Prostate gland (tissue), 2 donors: ENCODE measurements at regions not wholly inside any gene's neighbourhood (a gene's known extent, or its start where the extent isn't known, plus 50 kb on each side); places are given as distances from the start of the nearest gene placed in this dataset.
A peak's percentile ranks its signal among the peaks of the same experiment; 100 is the strongest.
"Not testable (repeated sequence)": the region's sequence is repeated elsewhere in the genome, so short reads cannot be mapped to it uniquely, and the experiment has no call there.

Source experiments
- DNase-seq: peaks from one replicate; pipeline ENCODE4 v3.0.0-alpha.2; 2019; ENCODE audit warnings: low spot score
- H3K27ac ChIP-seq, 2 donors: fragments of 200-600 bp; sonication (generic); 2 replicates each; pipeline ENCODE4 v1.5.1; 2017 to 2019
- H3K27me3 ChIP-seq: fragments of 200-600 bp; sonication (generic); replicated peaks from 2 replicates; pipeline ENCODE4 v1.5.1; 2019; ENCODE audit not compliant: insufficient read depth
- H3K36me3 ChIP-seq, 2 donors: fragments of 200-600 bp; sonication (generic); 1 replicate in 1 of 2; 2 replicates in 1 of 2; pipeline versions ENCODE4 v1.5.1 to v1.8.1; 2017 to 2019
- H3K4me1 ChIP-seq: fragments of 200-600 bp; sonication (generic); replicated peaks from 2 replicates; pipeline ENCODE4 v1.5.1; 2019
- H3K4me3 ChIP-seq, 2 donors: fragments of 200-600 bp; sonication (generic); 2 replicates each; pipeline ENCODE4 v1.5.1; 2017 to 2019
- H3K9me3 ChIP-seq: fragments of 200-600 bp; sonication (generic); 2 replicates; pipeline ENCODE4 v1.5.1; 2017
- CTCF ChIP-seq, 4 experiments: fragments of 200-600 bp in 2 of 4; fragments of 450-650 bp in 2 of 4; sonication (generic) in 2 of 4; IDR thresholded peaks; 1 replicate in 3 of 4; 2 replicates in 1 of 4; pipeline ENCODE4 v1.5.1; 2016 to 2019; ENCODE audit warnings: antibody characterized with exemption in 4 of 4, mild to moderate bottlenecking in 2 of 4, moderate library complexity in 2 of 4
- POLR2A ChIP-seq: fragments of 450-650 bp; IDR thresholded peaks from one replicate; pipeline ENCODE4 v1.6.1; 2016; ENCODE audit warnings: antibody characterized with exemption, mild to moderate bottlenecking
- POLR2AphosphoS5 ChIP-seq: sonication (generic); formaldehyde crosslinking; IDR thresholded peaks from one replicate; pipeline ENCODE4 v1.6.1; 2017; ENCODE audit warnings: antibody characterized with exemption
- WGBS: methylation state at CpG from one replicate; pipeline ENCODE4 v1.1.5; 2018; 5-methylcytosine and 5-hydroxymethylcytosine counted together
- intact Hi-C: fragments of 100-400 bp; cut with DNase I; formaldehyde crosslinking; loops from one replicate; pipeline ENCODE4 v1.14.2; 2022

- TF ChIP-seq CTCF (IDR thresholded peaks at IDR 0.05) (no peak), POLR2AphosphoS5 (no peak), POLR2A (no peak)
- Histone ChIP-seq H3K27me3 (no peaks in the 10 kb centered on the region), H3K27ac (no peak overlapping the region), H3K4me3 (no peak overlapping the region), H3K36me3 (no peaks in the 10 kb centered on the region), H3K9me3 (no peaks in the 10 kb centered on the region), H3K4me1 (no peaks in the 10 kb centered on the region)
- WGBS, result 92% methylated on average over 1 of the region's 1 CpG
- no peak for DNase-seq
- intact Hi-C loops, result no loop called here
These were observed 1397.0 kb downstream of the UQCRFS1 start for GRCh38 chr19:27815985-27816384.

DNA sequence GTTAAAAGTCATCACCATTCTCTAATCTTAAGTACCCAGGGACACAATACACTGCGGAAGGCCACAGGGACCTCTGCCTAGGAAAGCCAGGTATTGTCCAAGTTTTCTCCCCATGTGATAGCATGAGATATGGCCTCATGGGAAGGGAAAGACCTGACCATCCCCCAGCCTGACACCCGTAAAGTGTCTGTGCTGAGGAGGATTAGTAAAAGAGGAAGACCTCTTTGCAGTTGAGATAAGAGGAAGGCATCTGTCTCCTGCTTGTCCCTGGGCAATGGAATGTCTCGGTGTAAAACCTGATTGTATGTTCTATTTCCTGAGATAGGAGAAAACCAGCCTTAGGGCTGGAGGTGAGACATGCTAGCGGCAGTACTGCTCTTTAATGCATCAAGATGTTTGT, 1398.1 kb downstream of the UQCRFS1 start:
- WGBS, result 70% methylated on average over 4 of the region's 4 CpGs
- H3K27ac ChIP-seq, result not testable (repeated sequence)

DNA sequence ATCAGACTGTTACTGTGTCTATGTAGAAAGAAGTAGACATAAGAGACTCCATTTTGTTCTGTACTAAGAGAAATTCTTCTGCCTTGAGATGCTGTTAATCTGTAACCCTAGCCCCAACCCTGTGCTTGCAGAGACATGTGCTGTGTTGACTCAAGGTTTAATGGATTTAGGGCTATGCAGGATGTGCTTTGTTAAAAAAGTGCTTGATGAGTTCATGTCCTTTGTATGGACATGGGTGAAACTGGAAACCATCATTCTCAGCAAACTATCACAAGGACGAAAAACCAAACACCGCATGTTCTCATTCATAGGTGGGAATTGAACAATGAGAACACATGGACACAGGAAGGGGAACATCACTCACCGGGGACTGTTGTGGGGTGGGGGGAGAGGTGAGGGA, 1398.7 kb downstream of the UQCRFS1 start:
- H3K27me3 ChIP-seq, H3K27ac ChIP-seq, H3K4me1 ChIP-seq, intact Hi-C loops, H3K36me3 ChIP-seq, DNase-seq, H3K9me3 ChIP-seq, H3K4me3 ChIP-seq: not testable (repeated sequence)
- WGBS, result 57% methylated on average over 3 of the region's 3 CpGs

More for the DNA sequence above, 1398.1 kb downstream of the UQCRFS1 start:
- H3K4me1 ChIP-seq, intact Hi-C loops, H3K9me3 ChIP-seq, H3K4me3 ChIP-seq, H3K27me3 ChIP-seq, DNase-seq, H3K36me3 ChIP-seq: not testable (repeated sequence)

GRCh38 chr19:27806471-27807070, 1406.4 kb downstream of the UQCRFS1 start:
- Histone ChIP-seq H3K9me3 (no peaks in the 10 kb centered on the region), H3K27ac (no peak overlapping the region), H3K4me3 (no peak overlapping the region), H3K27me3 (no peaks in the 10 kb centered on the region), H3K36me3 (no peaks in the 10 kb centered on the region), H3K4me1 (no peaks in the 10 kb centered on the region)
- DNase-seq, result no peak
- WGBS, result 78% methylated on average over 17 of the region's 17 CpGs
- TF ChIP-seq POLR2A, result no peak
- no peak for TF ChIP-seq POLR2AphosphoS5
- no peak for TF ChIP-seq CTCF (IDR thresholded peaks at IDR 0.05)
- intact Hi-C loops, result no loop called here

DNA sequence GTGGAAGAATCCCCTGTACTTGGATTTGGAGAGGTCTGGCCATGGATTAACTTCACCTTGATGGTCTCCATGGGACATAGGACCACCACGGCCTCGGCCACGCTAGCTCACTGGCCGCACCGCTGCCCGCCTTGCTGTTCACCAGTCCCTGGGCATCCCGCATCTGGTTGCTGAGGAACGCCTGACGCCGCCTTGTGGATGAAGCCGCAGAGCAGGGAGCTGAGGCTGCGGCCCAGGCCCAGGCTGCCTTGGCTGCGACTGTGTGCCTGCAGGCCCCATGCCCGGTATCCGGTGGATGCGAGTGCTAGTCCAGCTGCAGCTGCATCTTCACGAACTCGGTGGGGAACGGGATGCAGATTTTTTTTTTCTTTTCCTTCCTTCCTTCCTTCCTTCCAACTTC, 1407.1 kb downstream of the UQCRFS1 start:
- Histone ChIP-seq H3K36me3 (no peaks in the 10 kb centered on the region), H3K27me3 (no peaks in the 10 kb centered on the region), H3K27ac (no peak overlapping the region), H3K9me3 (no peaks in the 10 kb centered on the region), H3K4me3 (no peak overlapping the region), H3K4me1 (no peaks in the 10 kb centered on the region)
- no peak for DNase-seq
- TF ChIP-seq CTCF (IDR thresholded peaks at IDR 0.05) (no peak), POLR2A (no peak), POLR2AphosphoS5 (no peak)
- intact Hi-C loops, result no loop called here
- 97% methylated on average over 19 of the region's 19 CpGs for WGBS

- H3K27ac ChIP-seq, H3K9me3 ChIP-seq, intact Hi-C loops, H3K4me3 ChIP-seq, H3K27me3 ChIP-seq, H3K36me3 ChIP-seq, H3K4me1 ChIP-seq, DNase-seq: not testable (repeated sequence)
- TF ChIP-seq CTCF (IDR thresholded peaks at IDR 0.05), result peak in 2 of 4 experiments; percentile 12 to 15
- WGBS, result 64% methylated on average over 15 of the region's 15 CpGs
These were observed 1410.7 kb downstream of the UQCRFS1 start for GRCh38 chr19:27802293-27802692.
